HG03354 (cell line): ENCODE measurements at regions not wholly inside any gene's neighbourhood (a gene's known extent, or its start where the extent isn't known, plus 50 kb on each side); places are given as distances from the start of the nearest gene placed in this dataset.

Experiments used
- ATAC-seq: cut with Tn5 transposase; IDR thresholded peaks from one replicate; pipeline ENCODE4 v1.9.1; 2021; ENCODE audit warnings: mild to moderate bottlenecking; ENCODE audit not compliant: unreplicated experiment, poor library complexity, severe bottlenecking

GRCh38 chr20:22472447-22473100 lies 111.8 kb downstream of the FOXA2 start:
- ATAC-seq = no peak

- ATAC-seq = no peak
These were observed 113.1 kb downstream of the FOXA2 start for GRCh38 chr20:22471156-22471836.

GRCh38 chr20:22470620-22471026 lies 113.7 kb downstream of the FOXA2 start:
- ATAC-seq = no peak

GRCh38 chr20:22466447-22467171 lies 117.8 kb downstream of the FOXA2 start:
- ATAC-seq = no peak

GRCh38 chr20:22465622-22466446 lies 118.5 kb downstream of the FOXA2 start:
- no peak for ATAC-seq

- ATAC-seq = no peak
These were observed 119.9 kb downstream of the FOXA2 start for GRCh38 chr20:22464312-22465003.

- ATAC-seq = no peak
These were observed 121.1 kb downstream of the FOXA2 start for GRCh38 chr20:22462975-22463914.

GRCh38 chr20:22460803-22461202 lies 123.6 kb downstream of the FOXA2 start:
- ATAC-seq = no peak

GRCh38 chr20:22460231-22460630 lies 124.1 kb downstream of the FOXA2 start:
- no peak for ATAC-seq

- no peak for ATAC-seq
These were observed 124.6 kb downstream of the FOXA2 start for GRCh38 chr20:22459754-22460153.

GRCh38 chr20:22456109-22456508 lies 128.3 kb downstream of the FOXA2 start:
- no peak for ATAC-seq

GRCh38 chr20:22455259-22455658 lies 129.1 kb downstream of the FOXA2 start:
- no peak for ATAC-seq

GRCh38 chr20:22453244-22454080 lies 130.9 kb downstream of the FOXA2 start:
- no peak for ATAC-seq

GRCh38 chr20:22452442-22453011 lies 131.8 kb downstream of the FOXA2 start:
- ATAC-seq = no peak

GRCh38 chr20:22450537-22450936 lies 133.8 kb downstream of the FOXA2 start:
- ATAC-seq = no peak

- ATAC-seq = no peak
These were observed 135.0 kb downstream of the FOXA2 start for GRCh38 chr20:22449188-22449973.

- ATAC-seq = no peak
These were observed 137.0 kb downstream of the FOXA2 start for GRCh38 chr20:22447447-22447778.
